Ishikawa (cell line): ENCODE measurements at regions not wholly inside any gene's neighbourhood (a gene's known extent, or its start where the extent isn't known, plus 50 kb on each side); places are given as distances from the start of the nearest gene placed in this dataset.

Experiments used
- CREB1 ChIP-seq: IDR thresholded peaks from 2 replicates; pipeline ENCODE4 v1.6.1; 2012; ENCODE audit warnings: low read depth
- EGR1 ChIP-seq: IDR thresholded peaks from 2 replicates; pipeline ENCODE4 v1.6.1; 2012
- EP300 ChIP-seq: IDR thresholded peaks from 2 replicates; pipeline ENCODE4 v1.6.1; 2012; ENCODE audit warnings: borderline replicate concordance
- MAX ChIP-seq: IDR thresholded peaks from 2 replicates; pipeline ENCODE4 v1.6.1; 2012
- NFIC ChIP-seq: IDR thresholded peaks from 2 replicates; pipeline ENCODE4 v1.6.1; 2012
- REST ChIP-seq: IDR thresholded peaks from 2 replicates; pipeline ENCODE4 v1.6.1; 2012; ENCODE audit warnings: low read depth, mild to moderate bottlenecking
- TAF1 ChIP-seq: IDR thresholded peaks from 2 replicates; pipeline ENCODE4 v1.6.1; 2012; ENCODE audit warnings: low read depth, mild to moderate bottlenecking
- TCF12 ChIP-seq: IDR thresholded peaks from 2 replicates; pipeline ENCODE4 v1.6.1; 2012; ENCODE audit warnings: low read depth
- USF1 ChIP-seq: IDR thresholded peaks from 2 replicates; pipeline ENCODE4 v1.6.1; 2012
- YY1 ChIP-seq: IDR thresholded peaks from 2 replicates; pipeline ENCODE4 v1.6.1; 2012; ENCODE audit warnings: low read depth

- TF ChIP-seq NFIC: no peak
- TF ChIP-seq USF1: no peak
- no peak for TF ChIP-seq TAF1
- no peak for TF ChIP-seq YY1
- no peak for TF ChIP-seq TCF12
- no peak for TF ChIP-seq EP300
- TF ChIP-seq REST: no peak
- TF ChIP-seq MAX: no peak
- TF ChIP-seq CREB1: no peak
- no peak for TF ChIP-seq EGR1
Measured at GRCh38 chr14:23831596-23831995, 122.0 kb upstream of the DHRS4 start.
